Mucosa of stomach (tissue), 1 donor: ENCODE measurements at regions not wholly inside any gene's neighbourhood (a gene's known extent, or its start where the extent isn't known, plus 50 kb on each side); places are given as distances from the start of the nearest gene placed in this dataset.

Experiments used
- H3K27me3 ChIP-seq: one replicate; pipeline ENCODE4 v1.7.0; 2013; ENCODE audit warnings: mild to moderate bottlenecking, low read length; ENCODE audit not compliant: control insufficient read depth, insufficient read depth
- H3K36me3 ChIP-seq: one replicate; pipeline ENCODE4 v1.7.0; 2013; ENCODE audit warnings: low read length; ENCODE audit not compliant: control insufficient read depth, insufficient read depth
- H3K4me1 ChIP-seq: one replicate; pipeline ENCODE4 v1.7.0; 2013; ENCODE audit warnings: mild to moderate bottlenecking, low read length; ENCODE audit not compliant: control insufficient read depth, insufficient read depth
- H3K4me3 ChIP-seq: one replicate; pipeline ENCODE4 v1.7.0; 2013; ENCODE audit warnings: low read length
- H3K9ac ChIP-seq: one replicate; pipeline ENCODE4 v1.7.0; 2013; ENCODE audit warnings: mild to moderate bottlenecking, low read length, moderate library complexity
- H3K9me3 ChIP-seq: one replicate; pipeline ENCODE4 v1.7.0; 2013; ENCODE audit warnings: mild to moderate bottlenecking, low read length, moderate library complexity; ENCODE audit not compliant: control insufficient read depth
- donor health status: Pancreatic carcinoma.

- Histone ChIP-seq H3K36me3 (no peaks in the 10 kb centered on the region), H3K9me3 (no peaks in the 10 kb centered on the region), H3K4me1 (no peaks in the 10 kb centered on the region), H3K27me3 (no peaks in the 10 kb centered on the region), H3K9ac (no peak overlapping the region), H3K4me3 (no peak overlapping the region)
Measured at GRCh38 chr13:89862691-89863036, 1484.8 kb upstream of the MIR17HG start.

GRCh38 chr13:89865164-89866064 is 1482.1 kb upstream of the MIR17HG start:
- H3K4me1 ChIP-seq, result no peaks in the 10 kb centered on the region
- no peaks in the 10 kb centered on the region for H3K27me3 ChIP-seq
- H3K4me3 ChIP-seq, result no peak overlapping the region

GRCh38 chr13:89869312-89869711 is 1478.2 kb upstream of the MIR17HG start:
- H3K36me3 ChIP-seq, result no peaks in the 10 kb centered on the region
- H3K4me1 ChIP-seq, result no peaks in the 10 kb centered on the region
- no peaks in the 10 kb centered on the region for H3K27me3 ChIP-seq
- no peak overlapping the region for H3K4me3 ChIP-seq
- no peaks in the 10 kb centered on the region for H3K9me3 ChIP-seq
- no peak overlapping the region for H3K9ac ChIP-seq

More at GRCh38 chr13:89865164-89866064, 1482.1 kb upstream of the MIR17HG start:
- Histone ChIP-seq H3K9ac (no peak overlapping the region), H3K9me3 (no peaks in the 10 kb centered on the region), H3K36me3 (no peaks in the 10 kb centered on the region)

GRCh38 chr13:89878904-89879303 is 1468.6 kb upstream of the MIR17HG start:
- Histone ChIP-seq H3K9ac (no peak overlapping the region), H3K4me1 (no peaks in the 10 kb centered on the region), H3K4me3 (no peak overlapping the region), H3K36me3 (no peaks in the 10 kb centered on the region), H3K9me3 (no peaks in the 10 kb centered on the region), H3K27me3 (no peaks in the 10 kb centered on the region)

- H3K36me3 ChIP-seq, result no peaks in the 10 kb centered on the region
- no peak overlapping the region for H3K4me3 ChIP-seq
- H3K27me3 ChIP-seq, result no peaks in the 10 kb centered on the region
- H3K4me1 ChIP-seq, result no peaks in the 10 kb centered on the region
- no peaks in the 10 kb centered on the region for H3K9me3 ChIP-seq
- no peak overlapping the region for H3K9ac ChIP-seq
Measured at GRCh38 chr13:89880201-89880600, 1467.3 kb upstream of the MIR17HG start.

- H3K9ac ChIP-seq, result no peak overlapping the region
- no peaks in the 10 kb centered on the region for H3K36me3 ChIP-seq
- H3K27me3 ChIP-seq, result no peaks in the 10 kb centered on the region
- H3K9me3 ChIP-seq, result no peaks in the 10 kb centered on the region
- no peaks in the 10 kb centered on the region for H3K4me1 ChIP-seq
- no peak overlapping the region for H3K4me3 ChIP-seq
Measured at GRCh38 chr13:89883893-89884448, 1463.5 kb upstream of the MIR17HG start.

GRCh38 chr13:89890806-89891205 is 1456.7 kb upstream of the MIR17HG start:
- H3K9ac ChIP-seq, result no peak overlapping the region
- H3K36me3 ChIP-seq, result no peaks in the 10 kb centered on the region
- H3K9me3 ChIP-seq, result no peaks in the 10 kb centered on the region
- no peaks in the 10 kb centered on the region for H3K4me1 ChIP-seq
- no peaks in the 10 kb centered on the region for H3K27me3 ChIP-seq
- H3K4me3 ChIP-seq, result no peak overlapping the region

GRCh38 chr13:89891416-89891815 is 1456.1 kb upstream of the MIR17HG start:
- Histone ChIP-seq H3K4me3 (no peak overlapping the region), H3K9me3 (no peaks in the 10 kb centered on the region), H3K36me3 (no peaks in the 10 kb centered on the region)

GRCh38 chr13:89897681-89898080 is 1449.8 kb upstream of the MIR17HG start:
- Histone ChIP-seq H3K27me3 (no peaks in the 10 kb centered on the region), H3K9me3 (no peaks in the 10 kb centered on the region), H3K36me3 (no peaks in the 10 kb centered on the region), H3K4me1 (no peaks in the 10 kb centered on the region), H3K4me3 (no peak overlapping the region), H3K9ac (no peak overlapping the region)

More at GRCh38 chr13:89891416-89891815, 1456.1 kb upstream of the MIR17HG start:
- Histone ChIP-seq H3K4me1 (no peaks in the 10 kb centered on the region), H3K27me3 (no peaks in the 10 kb centered on the region), H3K9ac (no peak overlapping the region)

- Histone ChIP-seq H3K4me1 (no peaks in the 10 kb centered on the region), H3K36me3 (no peaks in the 10 kb centered on the region), H3K9me3 (no peaks in the 10 kb centered on the region), H3K9ac (no peak overlapping the region), H3K4me3 (no peak overlapping the region), H3K27me3 (no peaks in the 10 kb centered on the region)
Measured at GRCh38 chr13:89899302-89900103, 1448.0 kb upstream of the MIR17HG start.

- H3K9ac ChIP-seq, result no peak overlapping the region
- no peaks in the 10 kb centered on the region for H3K36me3 ChIP-seq
- no peaks in the 10 kb centered on the region for H3K27me3 ChIP-seq
- no peaks in the 10 kb centered on the region for H3K4me1 ChIP-seq
- H3K9me3 ChIP-seq, result no peaks in the 10 kb centered on the region
- H3K4me3 ChIP-seq, result no peak overlapping the region
Measured at GRCh38 chr13:89900104-89900765, 1447.3 kb upstream of the MIR17HG start.
